WTC11 (cell line): ENCODE measurements at regions not wholly inside any gene's neighbourhood (a gene's known extent, or its start where the extent isn't known, plus 50 kb on each side); places are given as distances from the start of the nearest gene placed in this dataset.
"Not testable (repeated sequence)": the region's sequence is repeated elsewhere in the genome, so short reads cannot be mapped to it uniquely, and the experiment has no call there.

Experiments used
- CBFB ChIP-seq: sonication (generic); formaldehyde crosslinking; IDR thresholded peaks from 2 replicates; pipeline ENCODE4 v1.8.1; 2022; ENCODE audit warnings: mild to moderate bottlenecking, low read depth, missing genetic modification reagents
- KAT7 ChIP-seq: sonication (generic); formaldehyde crosslinking; IDR thresholded peaks from 2 replicates; pipeline ENCODE4 v1.8.1; 2023; ENCODE audit warnings: missing genetic modification reagents, mild to moderate bottlenecking, borderline replicate concordance
- SP1 ChIP-seq: sonication (generic); formaldehyde crosslinking; conservative IDR thresholded peaks from 2 replicates; pipeline ENCODE4 v1.8.1; 2022; ENCODE audit warnings: missing genetic modification reagents
- TCF7 ChIP-seq: sonication (generic); formaldehyde crosslinking; IDR thresholded peaks from 2 replicates; pipeline ENCODE4 v1.8.0; 2022; ENCODE audit warnings: mild to moderate bottlenecking, low read depth, missing genetic modification reagents, moderate library complexity
- ZNF416 ChIP-seq: fragments of 250-450 bp; sonication (Bioruptor Pico); IDR thresholded peaks from 2 replicates; pipeline ENCODE4 v1.9.0; 2021; ENCODE audit warnings: mild to moderate bottlenecking, inconsistent platforms
- TF ChIP-seq, protein P1 (sequence below): fragments of 200-600 bp; IDR thresholded peaks from 2 replicates; pipeline ENCODE4 v1.8.0; 2022; ENCODE audit warnings: antibody characterized with exemption
- TF ChIP-seq, protein P2 (sequence below): fragments of 250-450 bp; sonication (Bioruptor Pico); IDR thresholded peaks from 2 replicates; pipeline ENCODE4 v1.9.0; 2021; ENCODE audit warnings: mild to moderate bottlenecking
- TF ChIP-seq, protein P3 (sequence below): sonication (generic); formaldehyde crosslinking; IDR thresholded peaks from 2 replicates; pipeline ENCODE4 v1.8.0; 2023; ENCODE audit warnings: mild to moderate bottlenecking, missing genetic modification reagents
- TF ChIP-seq, protein P4 (sequence below): sonication (generic); formaldehyde crosslinking; IDR thresholded peaks from 2 replicates; pipeline ENCODE4 v1.8.0; 2022; ENCODE audit warnings: mild to moderate bottlenecking, missing genetic modification reagents
- TF ChIP-seq, protein P5 (sequence below): sonication (generic); formaldehyde crosslinking; IDR thresholded peaks from 2 replicates; pipeline ENCODE4 v1.8.0; 2022; ENCODE audit warnings: mild to moderate bottlenecking, missing genetic modification reagents
- TF ChIP-seq, protein P6 (sequence below): sonication (generic); formaldehyde crosslinking; IDR thresholded peaks from 2 replicates; pipeline ENCODE4 v1.8.1; 2022; ENCODE audit warnings: mild to moderate bottlenecking, missing genetic modification reagents, moderate library complexity, borderline replicate concordance
- TF ChIP-seq, protein P7 (sequence below): sonication (generic); formaldehyde crosslinking; conservative IDR thresholded peaks from 2 replicates; pipeline ENCODE4 v1.8.1; 2023; ENCODE audit warnings: mild to moderate bottlenecking, low read depth, missing genetic modification reagents, moderate library complexity
- TF ChIP-seq, protein P8 (sequence below): sonication (generic); formaldehyde crosslinking; IDR thresholded peaks from 2 replicates; pipeline ENCODE4 v1.8.1; 2023; ENCODE audit warnings: mild to moderate bottlenecking, missing genetic modification reagents, moderate library complexity

DNA sequence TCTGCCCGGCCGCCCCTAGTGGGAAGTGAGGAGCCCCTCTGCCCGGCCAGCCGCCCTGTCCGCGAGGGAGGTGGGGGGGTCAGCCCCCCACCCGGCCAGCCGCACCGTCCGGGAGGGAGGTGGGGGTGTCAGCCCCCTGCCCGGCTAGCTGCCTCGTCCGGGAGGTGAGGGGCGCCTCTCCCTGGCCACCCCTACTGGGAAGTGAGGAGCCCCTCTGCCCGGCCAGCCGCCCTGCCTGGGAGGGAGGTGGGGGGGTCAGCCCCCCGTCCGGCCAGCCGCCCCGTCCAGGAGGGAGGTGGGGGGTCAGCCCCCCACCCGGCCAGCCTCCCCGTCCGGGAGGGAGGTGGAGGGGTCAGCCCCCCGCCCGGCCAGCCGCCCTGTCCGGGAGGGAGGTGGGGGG, 851.9 kb upstream of the DEFB115 start:
- TF ChIP-seq, protein P1, sequence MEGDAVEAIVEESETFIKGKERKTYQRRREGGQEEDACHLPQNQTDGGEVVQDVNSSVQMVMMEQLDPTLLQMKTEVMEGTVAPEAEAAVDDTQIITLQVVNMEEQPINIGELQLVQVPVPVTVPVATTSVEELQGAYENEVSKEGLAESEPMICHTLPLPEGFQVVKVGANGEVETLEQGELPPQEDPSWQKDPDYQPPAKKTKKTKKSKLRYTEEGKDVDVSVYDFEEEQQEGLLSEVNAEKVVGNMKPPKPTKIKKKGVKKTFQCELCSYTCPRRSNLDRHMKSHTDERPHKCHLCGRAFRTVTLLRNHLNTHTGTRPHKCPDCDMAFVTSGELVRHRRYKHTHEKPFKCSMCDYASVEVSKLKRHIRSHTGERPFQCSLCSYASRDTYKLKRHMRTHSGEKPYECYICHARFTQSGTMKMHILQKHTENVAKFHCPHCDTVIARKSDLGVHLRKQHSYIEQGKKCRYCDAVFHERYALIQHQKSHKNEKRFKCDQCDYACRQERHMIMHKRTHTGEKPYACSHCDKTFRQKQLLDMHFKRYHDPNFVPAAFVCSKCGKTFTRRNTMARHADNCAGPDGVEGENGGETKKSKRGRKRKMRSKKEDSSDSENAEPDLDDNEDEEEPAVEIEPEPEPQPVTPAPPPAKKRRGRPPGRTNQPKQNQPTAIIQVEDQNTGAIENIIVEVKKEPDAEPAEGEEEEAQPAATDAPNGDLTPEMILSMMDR: not testable (repeated sequence)
- not testable (repeated sequence) for TF ChIP-seq KAT7; CBFB (CRISPR knock-in tag); SP1 (CRISPR knock-in tag); ZNF416 (CRISPR knock-in tag); TCF7 (CRISPR knock-in tag)
- TF ChIP-seq, protein P2, sequence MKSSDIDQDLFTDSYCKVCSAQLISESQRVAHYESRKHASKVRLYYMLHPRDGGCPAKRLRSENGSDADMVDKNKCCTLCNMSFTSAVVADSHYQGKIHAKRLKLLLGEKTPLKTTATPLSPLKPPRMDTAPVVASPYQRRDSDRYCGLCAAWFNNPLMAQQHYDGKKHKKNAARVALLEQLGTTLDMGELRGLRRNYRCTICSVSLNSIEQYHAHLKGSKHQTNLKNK (CRISPR knock-in tag): not testable (repeated sequence)
- TF ChIP-seq, protein P3, sequence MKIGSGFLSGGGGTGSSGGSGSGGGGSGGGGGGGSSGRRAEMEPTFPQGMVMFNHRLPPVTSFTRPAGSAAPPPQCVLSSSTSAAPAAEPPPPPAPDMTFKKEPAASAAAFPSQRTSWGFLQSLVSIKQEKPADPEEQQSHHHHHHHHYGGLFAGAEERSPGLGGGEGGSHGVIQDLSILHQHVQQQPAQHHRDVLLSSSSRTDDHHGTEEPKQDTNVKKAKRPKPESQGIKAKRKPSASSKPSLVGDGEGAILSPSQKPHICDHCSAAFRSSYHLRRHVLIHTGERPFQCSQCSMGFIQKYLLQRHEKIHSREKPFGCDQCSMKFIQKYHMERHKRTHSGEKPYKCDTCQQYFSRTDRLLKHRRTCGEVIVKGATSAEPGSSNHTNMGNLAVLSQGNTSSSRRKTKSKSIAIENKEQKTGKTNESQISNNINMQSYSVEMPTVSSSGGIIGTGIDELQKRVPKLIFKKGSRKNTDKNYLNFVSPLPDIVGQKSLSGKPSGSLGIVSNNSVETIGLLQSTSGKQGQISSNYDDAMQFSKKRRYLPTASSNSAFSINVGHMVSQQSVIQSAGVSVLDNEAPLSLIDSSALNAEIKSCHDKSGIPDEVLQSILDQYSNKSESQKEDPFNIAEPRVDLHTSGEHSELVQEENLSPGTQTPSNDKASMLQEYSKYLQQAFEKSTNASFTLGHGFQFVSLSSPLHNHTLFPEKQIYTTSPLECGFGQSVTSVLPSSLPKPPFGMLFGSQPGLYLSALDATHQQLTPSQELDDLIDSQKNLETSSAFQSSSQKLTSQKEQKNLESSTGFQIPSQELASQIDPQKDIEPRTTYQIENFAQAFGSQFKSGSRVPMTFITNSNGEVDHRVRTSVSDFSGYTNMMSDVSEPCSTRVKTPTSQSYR (CRISPR knock-in tag): not testable (repeated sequence)
- TF ChIP-seq, protein P4, sequence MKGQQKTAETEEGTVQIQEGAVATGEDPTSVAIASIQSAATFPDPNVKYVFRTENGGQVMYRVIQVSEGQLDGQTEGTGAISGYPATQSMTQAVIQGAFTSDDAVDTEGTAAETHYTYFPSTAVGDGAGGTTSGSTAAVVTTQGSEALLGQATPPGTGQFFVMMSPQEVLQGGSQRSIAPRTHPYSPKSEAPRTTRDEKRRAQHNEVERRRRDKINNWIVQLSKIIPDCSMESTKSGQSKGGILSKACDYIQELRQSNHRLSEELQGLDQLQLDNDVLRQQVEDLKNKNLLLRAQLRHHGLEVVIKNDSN (CRISPR knock-in tag): not testable (repeated sequence)
- TF ChIP-seq, protein P5, sequence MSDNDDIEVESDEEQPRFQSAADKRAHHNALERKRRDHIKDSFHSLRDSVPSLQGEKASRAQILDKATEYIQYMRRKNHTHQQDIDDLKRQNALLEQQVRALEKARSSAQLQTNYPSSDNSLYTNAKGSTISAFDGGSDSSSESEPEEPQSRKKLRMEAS (CRISPR knock-in tag): not testable (repeated sequence)
- TF ChIP-seq, protein P6, sequence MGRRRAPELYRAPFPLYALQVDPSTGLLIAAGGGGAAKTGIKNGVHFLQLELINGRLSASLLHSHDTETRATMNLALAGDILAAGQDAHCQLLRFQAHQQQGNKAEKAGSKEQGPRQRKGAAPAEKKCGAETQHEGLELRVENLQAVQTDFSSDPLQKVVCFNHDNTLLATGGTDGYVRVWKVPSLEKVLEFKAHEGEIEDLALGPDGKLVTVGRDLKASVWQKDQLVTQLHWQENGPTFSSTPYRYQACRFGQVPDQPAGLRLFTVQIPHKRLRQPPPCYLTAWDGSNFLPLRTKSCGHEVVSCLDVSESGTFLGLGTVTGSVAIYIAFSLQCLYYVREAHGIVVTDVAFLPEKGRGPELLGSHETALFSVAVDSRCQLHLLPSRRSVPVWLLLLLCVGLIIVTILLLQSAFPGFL (CRISPR knock-in tag): not testable (repeated sequence)
- TF ChIP-seq, protein P7, sequence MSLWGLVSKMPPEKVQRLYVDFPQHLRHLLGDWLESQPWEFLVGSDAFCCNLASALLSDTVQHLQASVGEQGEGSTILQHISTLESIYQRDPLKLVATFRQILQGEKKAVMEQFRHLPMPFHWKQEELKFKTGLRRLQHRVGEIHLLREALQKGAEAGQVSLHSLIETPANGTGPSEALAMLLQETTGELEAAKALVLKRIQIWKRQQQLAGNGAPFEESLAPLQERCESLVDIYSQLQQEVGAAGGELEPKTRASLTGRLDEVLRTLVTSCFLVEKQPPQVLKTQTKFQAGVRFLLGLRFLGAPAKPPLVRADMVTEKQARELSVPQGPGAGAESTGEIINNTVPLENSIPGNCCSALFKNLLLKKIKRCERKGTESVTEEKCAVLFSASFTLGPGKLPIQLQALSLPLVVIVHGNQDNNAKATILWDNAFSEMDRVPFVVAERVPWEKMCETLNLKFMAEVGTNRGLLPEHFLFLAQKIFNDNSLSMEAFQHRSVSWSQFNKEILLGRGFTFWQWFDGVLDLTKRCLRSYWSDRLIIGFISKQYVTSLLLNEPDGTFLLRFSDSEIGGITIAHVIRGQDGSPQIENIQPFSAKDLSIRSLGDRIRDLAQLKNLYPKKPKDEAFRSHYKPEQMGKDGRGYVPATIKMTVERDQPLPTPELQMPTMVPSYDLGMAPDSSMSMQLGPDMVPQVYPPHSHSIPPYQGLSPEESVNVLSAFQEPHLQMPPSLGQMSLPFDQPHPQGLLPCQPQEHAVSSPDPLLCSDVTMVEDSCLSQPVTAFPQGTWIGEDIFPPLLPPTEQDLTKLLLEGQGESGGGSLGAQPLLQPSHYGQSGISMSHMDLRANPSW (CRISPR knock-in tag): not testable (repeated sequence)
- TF ChIP-seq, protein P8, sequence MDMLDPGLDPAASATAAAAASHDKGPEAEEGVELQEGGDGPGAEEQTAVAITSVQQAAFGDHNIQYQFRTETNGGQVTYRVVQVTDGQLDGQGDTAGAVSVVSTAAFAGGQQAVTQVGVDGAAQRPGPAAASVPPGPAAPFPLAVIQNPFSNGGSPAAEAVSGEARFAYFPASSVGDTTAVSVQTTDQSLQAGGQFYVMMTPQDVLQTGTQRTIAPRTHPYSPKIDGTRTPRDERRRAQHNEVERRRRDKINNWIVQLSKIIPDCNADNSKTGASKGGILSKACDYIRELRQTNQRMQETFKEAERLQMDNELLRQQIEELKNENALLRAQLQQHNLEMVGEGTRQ (CRISPR knock-in tag): not testable (repeated sequence)
